Loucy (cell line): ENCODE measurements at regions not wholly inside any gene's neighbourhood (a gene's known extent, or its start where the extent isn't known, plus 50 kb on each side); places are given as distances from the start of the nearest gene placed in this dataset.

Experiments
- H2AFZ ChIP-seq: fragments of 200-600 bp; sonication (generic); 2 replicates; pipeline ENCODE4 v1.6.0; 2016; ENCODE audit warnings: antibody characterized with exemption, mild to moderate bottlenecking, low read length, moderate library complexity
- H3F3A ChIP-seq: fragments of 200-600 bp; 2 replicates; pipeline ENCODE4 v1.6.0; 2016; ENCODE audit warnings: antibody characterized with exemption, low read depth, mild to moderate bottlenecking
- H3K27me3 ChIP-seq: fragments of 200-600 bp; sonication (generic); 2 replicates; pipeline ENCODE4 v1.6.1; 2014; ENCODE audit warnings: low read length, mild to moderate bottlenecking; ENCODE audit not compliant: insufficient read depth, poor library complexity, severe bottlenecking
- H3K36me3 ChIP-seq: fragments of 200-600 bp; sonication (generic); 2 replicates; pipeline ENCODE4 v1.6.1; 2016; ENCODE audit warnings: low read length; ENCODE audit not compliant: insufficient read depth
- H3K4me1 ChIP-seq: fragments of 200-600 bp; sonication (generic); 2 replicates; pipeline ENCODE4 v1.5.1; 2014; ENCODE audit warnings: low read length, mild to moderate bottlenecking; ENCODE audit not compliant: insufficient read depth, poor library complexity, severe bottlenecking
- H3K4me2 ChIP-seq: fragments of 200-600 bp; sonication (generic); 2 replicates; pipeline ENCODE4 v1.6.0; 2014; ENCODE audit warnings: antibody characterized with exemption, low read length, low read depth, mild to moderate bottlenecking; ENCODE audit not compliant: poor library complexity, severe bottlenecking
- H3K4me3 ChIP-seq: fragments of 200-600 bp; sonication (generic); 2 replicates; pipeline ENCODE4 v1.5.1; 2014; ENCODE audit warnings: low read length, mild to moderate bottlenecking, mixed read lengths; ENCODE audit not compliant: poor library complexity, severe bottlenecking
- H3K79me2 ChIP-seq: fragments of 200-600 bp; sonication (generic); 2 replicates; pipeline ENCODE4 v1.6.1; 2014; ENCODE audit warnings: low read length; ENCODE audit not compliant: insufficient read depth
- H3K9ac ChIP-seq: fragments of 200-600 bp; sonication (generic); 2 replicates; pipeline ENCODE4 v1.6.0; 2014; ENCODE audit warnings: mild to moderate bottlenecking, low read depth, low read length, moderate library complexity; ENCODE audit not compliant: poor library complexity, severe bottlenecking
- H3K9me2 ChIP-seq: fragments of 200-600 bp; sonication (generic); replicated peaks from 2 replicates; pipeline ENCODE4 v1.6.1; 2016; ENCODE audit warnings: low read depth, low read length, mixed read lengths
- H3K9me3 ChIP-seq: fragments of 200-600 bp; sonication (generic); 2 replicates; pipeline ENCODE4 v1.6.1; 2014; ENCODE audit warnings: mild to moderate bottlenecking, antibody characterized with exemption, low read length, low read depth; ENCODE audit not compliant: insufficient read depth
- H4K20me1 ChIP-seq: fragments of 200-600 bp; sonication (generic); 2 replicates; pipeline ENCODE4 v1.6.0; 2014; ENCODE audit warnings: antibody characterized with exemption, low read length, mild to moderate bottlenecking; ENCODE audit not compliant: insufficient read depth, poor library complexity, severe bottlenecking
- CTCF ChIP-seq: fragments of 200-600 bp; sonication (generic); conservative IDR thresholded peaks from 2 replicates; pipeline ENCODE4 v1.5.1; 2014; ENCODE audit warnings: mild to moderate bottlenecking, antibody characterized with exemption, low read length
- EZH2phosphoT487 ChIP-seq: fragments of 200-600 bp; IDR thresholded peaks from 2 replicates; pipeline ENCODE4 v1.6.1; 2018; ENCODE audit warnings: antibody characterized with exemption, mild to moderate bottlenecking, moderate library complexity, borderline replicate concordance

DNA sequence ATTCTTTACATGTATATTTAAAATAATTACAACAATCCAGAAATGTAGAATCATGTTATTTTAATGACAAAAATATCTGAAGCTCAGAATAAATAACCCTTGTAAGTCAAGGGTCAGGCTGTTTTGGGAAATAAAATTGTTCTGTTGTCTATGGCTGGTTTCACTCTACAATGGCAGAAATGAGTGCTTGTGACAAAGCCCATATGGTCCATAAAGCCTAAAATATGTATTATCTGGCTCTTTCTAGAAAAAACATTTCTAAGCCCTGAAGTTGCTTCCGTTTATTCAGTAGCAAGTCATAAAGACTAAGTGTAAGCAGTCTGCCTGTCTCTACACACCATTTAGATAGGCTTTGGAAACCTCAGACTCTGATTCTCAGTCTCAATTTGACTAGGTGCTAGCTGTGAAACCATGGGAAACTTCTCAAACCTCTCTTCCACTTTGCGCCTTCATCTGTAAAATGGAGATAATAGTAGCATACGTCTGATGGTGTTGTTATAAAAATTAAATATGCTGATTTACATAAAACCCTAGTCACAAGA lies 365.7 kb upstream of the CA10 start:
- Histone ChIP-seq H3K9me3 (no peaks in the 10 kb centered on the region), H3K36me3 (no peaks in the 10 kb centered on the region), H3K9ac (no peak overlapping the region), H2AFZ (no peak overlapping the region), H3K4me1 (no peaks in the 10 kb centered on the region), H3F3A (no peaks in the 10 kb centered on the region), H4K20me1 (no peaks in the 10 kb centered on the region), H3K9me2 (no peaks in the 10 kb centered on the region), H3K79me2 (no peaks in the 10 kb centered on the region), H3K27me3 (no peaks in the 10 kb centered on the region), H3K4me2 (no peak overlapping the region), H3K4me3 (no peak overlapping the region)
- TF ChIP-seq CTCF (no peak), EZH2phosphoT487 (no peak)

GRCh38 chr17:52517176-52517575 lies 358.7 kb upstream of the CA10 start:
- Histone ChIP-seq H3K36me3 (no peaks in the 10 kb centered on the region), H3K9ac (no peak overlapping the region), H3K9me2 (no peaks in the 10 kb centered on the region), H3K4me3 (no peak overlapping the region), H4K20me1 (no peaks in the 10 kb centered on the region), H3K27me3 (no peaks in the 10 kb centered on the region), H3K4me1 (no peaks in the 10 kb centered on the region), H2AFZ (no peak overlapping the region), H3F3A (no peaks in the 10 kb centered on the region), H3K79me2 (no peaks in the 10 kb centered on the region), H3K4me2 (no peak overlapping the region), H3K9me3 (no peaks in the 10 kb centered on the region)
- no peak for TF ChIP-seq CTCF
- TF ChIP-seq EZH2phosphoT487: no peak

GRCh38 chr17:52515927-52516326 lies 357.4 kb upstream of the CA10 start:
- H3F3A ChIP-seq: no peaks in the 10 kb centered on the region
- no peak overlapping the region for H3K4me3 ChIP-seq
- no peaks in the 10 kb centered on the region for H3K79me2 ChIP-seq
- H3K4me1 ChIP-seq: no peaks in the 10 kb centered on the region
- H3K9me2 ChIP-seq: no peaks in the 10 kb centered on the region
- H3K27me3 ChIP-seq: no peaks in the 10 kb centered on the region
- no peak for TF ChIP-seq CTCF
- no peak for TF ChIP-seq EZH2phosphoT487
- no peaks in the 10 kb centered on the region for H3K9me3 ChIP-seq
- no peak overlapping the region for H2AFZ ChIP-seq
- no peaks in the 10 kb centered on the region for H4K20me1 ChIP-seq
- H3K4me2 ChIP-seq: no peak overlapping the region
- no peaks in the 10 kb centered on the region for H3K36me3 ChIP-seq
- no peak overlapping the region for H3K9ac ChIP-seq
